Muscle of leg (tissue), 3 donors: ENCODE measurements at regions not wholly inside any gene's neighbourhood (a gene's known extent, or its start where the extent isn't known, plus 50 kb on each side); places are given as distances from the start of the nearest gene placed in this dataset.
A peak's percentile ranks its signal among the peaks of the same experiment; 100 is the strongest.

Experiments
- DNase-seq: peaks from one replicate; pipeline ENCODE4 v3.0.0; 2013
- H3K27ac ChIP-seq: one replicate; pipeline ENCODE4 v1.5.1; 2013; ENCODE audit warnings: mild to moderate bottlenecking, low read length, control low read depth
- H3K27me3 ChIP-seq: one replicate; pipeline ENCODE4 v1.6.1; 2013; ENCODE audit warnings: low read length; ENCODE audit not compliant: control insufficient read depth, insufficient read depth
- H3K36me3 ChIP-seq: one replicate; pipeline ENCODE4 v1.6.1; 2013; ENCODE audit warnings: low read length; ENCODE audit not compliant: control insufficient read depth, insufficient read depth
- H3K4me1 ChIP-seq: one replicate; pipeline ENCODE4 v1.6.1; 2013; ENCODE audit warnings: low read length; ENCODE audit not compliant: control insufficient read depth, insufficient read depth
- H3K4me3 ChIP-seq: one replicate; pipeline ENCODE4 v1.5.1; 2013; ENCODE audit warnings: low read length, control low read depth
- H3K9me3 ChIP-seq: replicated peaks from 2 replicates; pipeline ENCODE4 v1.6.1; 2013; ENCODE audit warnings: low read depth, low read length; ENCODE audit not compliant: control insufficient read depth
- WGBS: methylation state at CpG from one replicate; pipeline ENCODE4 v1.1.5; 2013; ENCODE audit warnings: missing lambda C conversion rate; ENCODE audit not compliant: insufficient coverage; 5-methylcytosine and 5-hydroxymethylcytosine counted together

GRCh38 chr6:12527339-12527738 lies 189.2 kb upstream of the PHACTR1 start:
- Histone ChIP-seq H3K4me1 (no peaks in the 10 kb centered on the region), H3K9me3 (peaks cover 8% of the 10 kb centered on the region), H3K4me3 (no peak overlapping the region), H3K36me3 (no peaks in the 10 kb centered on the region), H3K27ac (no peak overlapping the region), H3K27me3 (no peaks in the 10 kb centered on the region)
- WGBS, result no CpG with 5 or more reads among the region's 2 CpGs
- no peak for DNase-seq

DNA sequence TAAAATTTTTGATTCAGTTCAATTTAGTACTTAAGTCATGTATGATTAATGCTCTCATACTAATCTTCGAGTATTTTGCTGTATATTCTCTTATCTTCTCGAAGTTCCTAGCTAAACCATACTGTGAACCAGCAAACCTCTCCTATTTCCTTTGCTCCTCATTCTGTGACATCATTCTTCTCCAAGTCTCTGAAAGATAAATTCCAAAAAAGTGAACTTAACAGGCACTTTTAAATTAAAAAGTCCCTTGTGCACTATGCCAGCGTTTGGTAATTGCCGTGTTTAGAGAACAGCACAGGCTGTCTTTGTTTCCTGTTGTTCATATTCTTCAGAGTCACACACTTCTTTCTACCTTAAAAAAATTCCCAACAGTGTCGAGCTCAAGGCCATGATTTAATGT lies 188.4 kb upstream of the PHACTR1 start:
- H3K4me3 ChIP-seq, result no peak overlapping the region
- no peak for DNase-seq
- H3K36me3 ChIP-seq, result no peaks in the 10 kb centered on the region
- H3K27me3 ChIP-seq, result no peaks in the 10 kb centered on the region
- H3K9me3 ChIP-seq, result peaks cover 8% of the 10 kb centered on the region
- 40% methylated on average over 1 of the region's 5 CpGs for WGBS
- no peak overlapping the region for H3K27ac ChIP-seq
- H3K4me1 ChIP-seq, result no peaks in the 10 kb centered on the region

GRCh38 chr6:12528581-12529363 lies 187.8 kb upstream of the PHACTR1 start:
- Histone ChIP-seq H3K36me3 (no peaks in the 10 kb centered on the region), H3K4me3 (no peak overlapping the region), H3K27ac (no peak overlapping the region), H3K27me3 (no peaks in the 10 kb centered on the region), H3K9me3 (peaks cover 8% of the 10 kb centered on the region), H3K4me1 (no peaks in the 10 kb centered on the region)
- DNase-seq, result no peak
- WGBS, result no CpG with 5 or more reads among the region's 8 CpGs

DNA sequence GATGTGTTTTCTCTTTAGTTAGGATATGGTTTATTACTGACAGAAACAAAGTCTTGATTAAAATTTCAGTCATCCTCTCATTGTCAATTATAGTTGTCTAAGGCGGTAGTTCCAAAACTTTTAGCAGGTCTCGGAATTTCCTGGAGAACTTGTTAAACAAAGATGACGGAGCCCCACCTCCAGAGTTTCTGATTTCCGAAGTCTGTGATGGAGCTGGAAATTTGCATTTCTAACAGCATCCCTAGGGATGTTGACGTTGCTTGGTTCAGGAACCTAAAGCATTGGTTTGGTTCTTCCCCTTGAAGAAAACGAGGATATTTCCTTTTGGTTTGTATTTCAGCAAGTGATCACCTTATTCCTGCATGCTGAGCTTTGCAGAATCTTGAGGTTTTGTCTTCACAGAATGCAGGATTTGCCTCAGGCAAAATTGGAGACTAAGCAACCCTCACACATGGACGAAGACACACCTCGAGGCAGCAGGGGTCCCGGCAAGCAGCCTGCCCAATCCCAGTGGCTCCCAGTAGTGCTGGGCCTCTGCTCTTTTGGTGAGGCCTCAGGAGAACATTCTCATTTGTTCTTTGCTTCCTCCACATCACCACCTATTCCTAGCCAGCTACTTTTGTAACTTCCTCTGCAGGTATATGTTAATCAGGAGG lies 187.1 kb upstream of the PHACTR1 start:
- no peaks in the 10 kb centered on the region for H3K4me1 ChIP-seq
- 36% methylated on average over 5 of the region's 9 CpGs for WGBS
- no peaks in the 10 kb centered on the region for H3K36me3 ChIP-seq
- H3K9me3 ChIP-seq, result peaks cover 4% of the 10 kb centered on the region
- DNase-seq, result no peak
- no peak overlapping the region for H3K27ac ChIP-seq
- no peak overlapping the region for H3K4me3 ChIP-seq
- H3K27me3 ChIP-seq, result no peaks in the 10 kb centered on the region

GRCh38 chr6:12530345-12530744 lies 186.2 kb upstream of the PHACTR1 start:
- H3K4me1 ChIP-seq, result no peaks in the 10 kb centered on the region
- H3K27ac ChIP-seq, result no peak overlapping the region
- no peaks in the 10 kb centered on the region for H3K27me3 ChIP-seq
- H3K36me3 ChIP-seq, result no peaks in the 10 kb centered on the region
- 89% methylated on average over 1 of the region's 2 CpGs for WGBS
- H3K9me3 ChIP-seq, result no peaks in the 10 kb centered on the region
- DNase-seq, result no peak
- H3K4me3 ChIP-seq, result no peak overlapping the region

GRCh38 chr6:12533586-12533985 lies 183.0 kb upstream of the PHACTR1 start:
- H3K27me3 ChIP-seq, result no peaks in the 10 kb centered on the region
- WGBS, result 90% methylated on average over 2 of the region's 4 CpGs
- DNase-seq, result no peak
- H3K4me3 ChIP-seq, result no peak overlapping the region
- no peaks in the 10 kb centered on the region for H3K4me1 ChIP-seq
- no peak overlapping the region for H3K27ac ChIP-seq
- H3K36me3 ChIP-seq, result no peaks in the 10 kb centered on the region
- no peaks in the 10 kb centered on the region for H3K9me3 ChIP-seq

DNA sequence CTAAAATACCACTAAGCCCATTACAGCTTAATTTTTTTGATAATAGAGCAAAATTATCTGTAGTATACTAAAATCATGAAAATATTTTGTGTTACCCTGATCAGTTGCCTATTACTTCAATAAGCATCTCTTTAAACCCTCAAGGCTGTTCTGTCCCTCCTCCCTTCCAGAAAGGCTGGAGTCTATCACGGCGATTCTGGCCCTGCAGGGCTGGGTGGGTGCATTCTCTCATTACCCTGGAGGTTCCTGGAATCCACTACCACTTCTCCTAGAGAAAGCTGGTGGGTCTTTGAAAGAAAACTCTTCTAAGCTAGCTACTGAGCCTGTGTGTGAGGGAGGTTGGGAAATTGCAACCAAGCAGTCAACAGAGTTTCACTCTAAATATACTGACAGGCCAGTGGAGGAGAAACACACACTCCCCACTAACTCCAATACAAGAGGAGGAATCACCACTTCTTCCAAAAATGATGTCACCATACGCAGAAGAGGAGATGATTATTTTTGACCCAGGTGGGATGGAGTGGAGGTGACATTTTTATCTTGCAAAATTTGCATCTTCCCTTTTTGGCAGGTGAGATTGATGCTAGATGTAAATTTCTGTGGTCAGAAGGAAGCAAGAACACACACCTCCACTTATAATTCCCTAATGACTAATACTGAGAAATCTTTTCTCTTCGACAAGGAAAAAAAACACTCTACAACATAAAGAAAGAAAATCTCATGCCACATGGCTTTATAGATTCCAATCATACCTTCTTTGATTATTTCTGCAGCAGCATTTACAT lies 182.3 kb upstream of the PHACTR1 start:
- no CpG with 5 or more reads among the region's 4 CpGs for whole genome bisulfite sequencing
- no peaks in the 10 kb centered on the region for H3K27me3 ChIP-seq
- no peaks in the 10 kb centered on the region for H3K36me3 ChIP-seq
- H3K9me3 ChIP-seq, result no peaks in the 10 kb centered on the region
- no peak for DNase-seq
- no peak overlapping the region for H3K27ac ChIP-seq
- no peak overlapping the region for H3K4me3 ChIP-seq
- no peaks in the 10 kb centered on the region for H3K4me1 ChIP-seq

- H3K27me3 ChIP-seq, result no peaks in the 10 kb centered on the region
- no peak for DNase-seq
- H3K4me1 ChIP-seq, result no peaks in the 10 kb centered on the region
- H3K36me3 ChIP-seq, result no peaks in the 10 kb centered on the region
- no peak overlapping the region for H3K4me3 ChIP-seq
- WGBS, result no CpG with 5 or more reads among the region's 3 CpGs
- H3K27ac ChIP-seq, result no peak overlapping the region
- no peaks in the 10 kb centered on the region for H3K9me3 ChIP-seq
Observed at GRCh38 chr6:12535586-12536314, 180.8 kb upstream of the PHACTR1 start.

DNA sequence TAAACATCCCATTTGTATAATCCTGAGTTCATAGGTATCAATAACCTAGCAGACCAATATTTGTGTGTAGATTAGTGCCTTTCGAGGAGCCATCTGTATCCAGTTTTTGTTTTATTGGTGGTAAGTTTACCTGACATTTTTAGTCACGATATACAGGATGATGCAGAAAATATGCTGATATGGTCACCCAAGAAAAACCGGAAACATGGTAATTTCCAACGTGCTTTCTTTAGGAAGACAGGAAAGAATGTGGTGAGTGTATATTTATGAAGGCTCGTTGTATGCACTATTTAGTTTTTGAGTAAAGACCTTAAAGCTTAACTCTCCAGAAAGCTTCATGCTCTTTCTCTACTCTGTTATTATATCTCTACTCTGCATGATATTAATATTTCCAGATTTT lies 180.2 kb upstream of the PHACTR1 start:
- WGBS, result 75% methylated on average over 2 of the region's 5 CpGs
- no peaks in the 10 kb centered on the region for H3K9me3 ChIP-seq
- no peaks in the 10 kb centered on the region for H3K27me3 ChIP-seq
- DNase-seq, result no peak
- H3K4me1 ChIP-seq, result no peaks in the 10 kb centered on the region
- H3K27ac ChIP-seq, result no peak overlapping the region
- H3K4me3 ChIP-seq, result no peak overlapping the region
- H3K36me3 ChIP-seq, result no peaks in the 10 kb centered on the region

DNA sequence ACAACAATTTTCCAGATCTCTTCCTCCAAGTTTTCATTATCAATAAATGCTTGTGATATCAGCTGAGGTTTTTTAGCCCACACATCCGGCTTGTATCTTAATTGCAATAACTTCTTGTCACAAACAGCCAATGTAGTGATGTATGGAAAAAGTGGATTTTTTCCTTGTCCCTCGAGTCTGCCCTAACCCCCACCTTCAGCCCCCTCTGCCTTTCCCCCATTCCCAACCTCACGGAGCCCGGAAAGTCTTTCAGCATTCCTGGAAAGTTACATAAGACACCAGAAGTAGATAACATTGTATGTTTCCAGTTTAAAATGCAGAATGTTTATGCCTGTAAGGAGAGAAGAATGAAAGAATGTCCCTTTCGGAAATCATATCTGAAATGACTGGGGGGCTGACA lies 179.2 kb upstream of the PHACTR1 start:
- H3K27ac ChIP-seq, result no peak overlapping the region

More for the DNA sequence above, 179.2 kb upstream of the PHACTR1 start:
- Histone ChIP-seq H3K27me3 (no peaks in the 10 kb centered on the region), H3K36me3 (no peaks in the 10 kb centered on the region), H3K4me3 (no peak overlapping the region), H3K9me3 (no peaks in the 10 kb centered on the region), H3K4me1 (no peaks in the 10 kb centered on the region)
- DNase-seq, result peak; percentile 26
- WGBS, result no CpG with 5 or more reads among the region's 5 CpGs
